ENCODE measurements at regions not wholly inside any gene's neighbourhood (a gene's known extent, or its start where the extent isn't known, plus 50 kb on each side); places are given as distances from the start of the nearest gene placed in this dataset.
A peak's percentile ranks its signal among the peaks of the same experiment; 100 is the strongest.

DNA sequence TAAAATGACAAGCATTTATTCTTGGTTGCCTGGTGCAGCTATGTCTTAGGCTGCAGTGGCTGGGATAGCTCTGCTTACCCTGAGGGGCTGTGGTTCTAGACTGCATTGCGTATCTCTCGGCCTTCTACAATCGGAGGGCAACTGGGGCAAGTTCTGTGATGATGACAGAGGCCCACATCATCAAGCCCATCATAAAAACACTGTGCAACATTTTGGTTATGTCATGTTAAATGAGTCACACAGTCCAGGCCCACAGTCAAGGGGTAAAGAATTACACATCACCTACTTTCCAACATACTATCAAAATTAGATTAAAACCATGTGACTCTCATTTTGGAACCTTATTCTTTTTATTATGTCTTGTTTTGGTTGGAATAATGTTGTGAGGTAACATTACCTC lies 120.2 kb upstream of the GUCY1A1 start:
- DNase-seq, result no peak

DNA sequence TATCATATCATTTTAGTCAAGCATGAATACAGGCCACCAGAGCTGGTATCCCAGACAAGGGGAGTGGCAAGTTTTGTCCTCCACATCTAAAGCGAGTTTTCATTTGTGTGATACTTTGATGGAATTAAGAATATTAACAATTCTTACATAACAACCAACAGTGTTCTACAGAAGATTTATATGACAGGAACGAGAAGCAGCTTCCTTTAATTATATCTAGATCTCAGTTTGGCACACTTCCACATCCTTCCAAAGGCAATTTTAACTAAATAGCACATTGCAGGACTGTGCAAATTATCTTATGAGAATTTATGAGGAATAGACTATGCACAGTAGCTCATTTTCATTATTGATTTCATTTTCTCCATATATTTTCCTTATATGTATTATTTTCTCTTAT lies 121.2 kb upstream of the GUCY1A1 start:
- DNase-seq, result no peak

DNA sequence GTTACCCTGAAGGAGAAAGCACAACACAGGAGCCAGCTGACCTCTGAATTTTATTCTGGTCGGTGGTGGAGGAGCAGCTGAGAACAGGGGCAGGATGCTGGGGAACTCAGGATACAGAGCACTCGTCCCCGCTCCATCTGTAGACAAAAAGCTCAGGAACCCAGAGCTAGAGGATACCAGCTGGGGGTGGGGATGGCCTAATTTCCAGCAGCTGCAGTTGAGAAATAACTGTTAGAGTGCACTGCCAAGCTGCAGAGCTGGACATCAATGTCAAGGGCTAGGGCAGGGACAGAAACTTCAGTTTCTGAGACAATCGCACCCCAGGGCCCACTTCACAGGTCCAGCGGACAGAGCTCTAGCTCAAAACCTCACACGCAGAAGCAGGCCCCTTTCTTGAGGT lies 122.1 kb upstream of the GUCY1A1 start:
- no peak for DNase-seq

DNA sequence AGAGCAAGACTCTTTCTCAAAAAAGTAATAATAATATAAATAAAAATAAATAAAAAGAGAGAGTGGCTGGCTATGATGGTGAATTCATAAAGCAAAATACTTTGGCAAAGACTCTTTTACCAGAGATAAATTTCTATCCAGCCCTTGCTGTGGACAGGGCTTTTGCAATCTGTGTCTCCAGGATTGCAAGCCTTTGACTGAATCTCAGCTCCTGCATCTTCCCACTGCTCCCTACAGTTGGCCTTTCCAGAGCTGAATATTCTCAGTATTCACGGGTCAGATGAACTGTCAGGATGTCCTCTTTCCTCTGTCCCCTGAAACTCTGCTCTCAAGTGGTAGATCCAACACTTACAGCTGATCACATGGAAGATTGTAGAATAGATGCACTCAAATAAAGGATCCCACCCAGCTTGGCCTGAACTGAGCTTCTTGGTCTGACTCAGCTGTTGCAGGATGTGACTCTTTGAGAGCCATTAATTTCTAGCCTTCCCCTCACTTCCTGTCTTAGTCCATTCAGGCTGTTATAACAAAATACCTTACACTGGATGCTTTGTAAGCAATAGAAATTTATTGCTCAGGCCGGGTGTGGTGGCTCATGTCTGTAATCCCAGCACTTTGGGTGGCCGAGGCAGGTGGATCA lies 123.4 kb upstream of the GUCY1A1 start:
- DNase-seq, result no peak

DNA sequence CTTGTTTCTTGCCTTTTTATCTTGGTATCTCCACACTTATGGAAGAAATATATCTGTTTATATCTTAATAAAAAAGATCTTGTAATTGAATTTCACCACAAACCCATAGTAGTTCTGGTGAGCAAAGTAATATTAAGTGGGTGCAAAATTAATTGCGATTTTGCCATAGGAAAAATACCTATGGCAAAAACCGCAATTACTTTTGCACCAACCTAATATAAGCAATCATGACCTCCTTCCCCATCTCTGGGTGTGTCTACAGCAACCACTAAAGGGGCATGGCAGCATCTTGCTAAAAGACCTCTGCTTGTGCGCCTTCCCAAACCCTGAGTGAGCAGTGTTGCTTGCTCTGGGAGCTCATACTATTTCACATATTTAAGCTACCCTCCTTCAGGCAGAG lies 124.2 kb upstream of the GUCY1A1 start:
- DNase-seq, result no peak

DNA sequence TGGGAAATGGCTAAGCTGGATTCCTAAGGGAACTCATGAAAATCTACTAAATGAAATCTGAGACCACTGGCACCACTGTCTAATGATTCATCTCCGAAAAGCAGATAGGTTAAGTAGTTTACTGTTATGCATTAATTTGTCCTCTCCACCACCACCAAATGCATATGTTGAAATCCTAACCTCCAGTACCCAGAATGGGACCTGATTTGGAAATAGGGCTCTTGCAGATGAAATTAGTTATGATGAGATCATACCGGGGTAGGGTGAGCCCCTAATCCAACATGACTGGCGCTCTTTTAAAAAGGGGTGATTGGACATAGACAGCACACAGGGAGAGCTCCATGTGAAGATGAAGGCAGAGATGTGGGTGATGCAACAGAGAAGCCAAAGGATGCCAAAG lies 124.9 kb upstream of the GUCY1A1 start:
- no peak for DNase-seq

DNA sequence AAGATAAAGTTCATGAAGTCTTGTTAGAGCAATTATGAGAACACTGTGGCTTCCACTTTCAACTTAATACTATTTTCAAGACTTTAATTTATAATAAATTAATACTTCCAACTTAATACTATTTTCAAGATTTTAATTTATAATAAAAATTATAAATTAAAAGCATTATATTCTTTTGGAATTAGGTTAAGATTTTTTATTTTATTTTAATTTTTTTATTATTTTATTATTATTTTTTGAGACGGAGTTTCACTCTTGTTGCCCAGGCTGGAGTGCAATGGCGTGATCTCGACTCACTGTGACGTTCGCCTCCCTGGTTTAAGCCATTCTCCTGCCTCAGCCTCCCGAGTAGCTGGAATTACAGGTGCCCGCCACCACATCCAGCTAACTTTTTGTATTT lies 126.0 kb upstream of the GUCY1A1 start:
- DNase-seq, result no peak

DNA sequence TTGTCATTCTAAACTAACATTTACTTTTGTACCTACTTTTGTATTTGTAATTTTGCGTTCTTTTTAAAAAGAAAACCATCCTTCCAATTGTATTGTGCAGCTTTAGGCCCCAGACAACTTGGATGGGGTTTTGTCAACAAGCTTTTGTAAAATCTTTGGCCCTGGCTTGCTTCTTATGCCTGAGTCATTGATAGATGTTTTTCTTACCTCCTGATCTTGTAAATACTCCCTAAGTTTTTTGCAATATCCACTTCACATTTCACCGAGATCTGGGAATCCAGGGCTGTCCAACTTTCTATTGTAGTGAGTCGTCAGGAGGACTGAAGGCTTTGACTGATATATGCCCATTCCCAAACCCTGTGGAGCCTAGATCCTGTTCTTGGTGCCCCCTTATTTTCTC lies 126.9 kb upstream of the GUCY1A1 start:
- DNase-seq, result no peak

DNA sequence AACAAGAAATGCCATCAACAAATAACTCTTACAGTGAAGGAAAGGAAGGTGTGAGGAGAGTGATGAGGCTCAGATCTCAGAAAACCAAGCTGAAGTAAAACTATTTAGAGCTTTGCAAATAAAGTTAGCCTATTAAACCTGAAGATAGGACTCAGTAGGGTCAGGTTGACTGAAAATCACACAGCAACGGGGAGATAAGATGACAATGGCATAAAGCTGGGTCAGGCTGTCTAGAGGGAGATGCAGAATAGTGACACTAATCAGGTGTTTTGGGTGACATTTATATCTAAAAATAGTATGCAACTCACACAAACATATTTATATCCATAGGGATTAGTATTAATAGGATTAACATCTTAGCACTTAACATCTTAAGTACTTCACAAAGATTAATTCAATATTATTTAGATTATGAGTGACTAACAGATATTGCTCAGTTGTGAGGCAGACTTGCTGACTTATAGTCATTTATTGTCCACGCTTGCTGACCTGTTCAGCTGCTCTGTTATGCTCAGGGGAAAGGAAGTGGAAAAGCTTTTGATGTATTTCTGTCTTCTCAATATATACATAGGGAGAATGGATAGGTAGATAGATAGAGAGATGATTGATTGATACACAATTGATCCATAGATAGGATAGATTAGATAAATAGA lies 130.7 kb upstream of the GUCY1A1 start:
- no peak for DNase-seq

DNA sequence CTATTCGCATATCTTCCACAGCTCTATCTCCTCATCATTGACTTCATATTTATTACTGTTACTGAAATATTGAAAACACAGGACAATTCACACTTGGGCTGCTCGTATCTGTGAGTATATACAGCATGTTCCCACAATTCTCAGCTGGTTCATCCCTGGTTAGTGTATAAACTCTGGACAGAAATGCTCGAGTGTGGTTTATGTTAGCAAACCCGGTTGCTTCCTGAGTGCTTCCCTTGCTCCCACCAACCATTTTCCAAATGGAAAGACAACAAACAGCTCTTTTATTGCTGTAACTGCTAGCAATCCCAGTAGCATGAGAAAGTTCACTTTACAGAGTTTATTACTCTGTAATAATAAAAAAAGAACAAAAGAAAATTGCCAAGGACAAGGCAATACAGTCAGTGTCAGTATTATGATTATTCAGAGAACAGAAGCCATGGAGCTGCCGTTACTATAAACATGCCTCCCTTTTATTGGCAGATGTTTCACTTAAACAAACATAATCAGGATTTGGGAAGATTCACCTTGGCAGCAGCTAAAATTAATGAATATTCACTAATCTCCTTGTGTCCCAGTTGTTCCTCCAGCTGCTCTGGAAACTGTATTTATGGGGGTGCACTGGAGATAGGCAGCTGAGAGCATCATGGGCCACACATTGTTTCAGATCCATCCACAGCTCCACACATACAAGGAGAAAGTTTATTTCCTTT lies 134.1 kb upstream of the GUCY1A1 start:
- no peak for DNase-seq

DNA sequence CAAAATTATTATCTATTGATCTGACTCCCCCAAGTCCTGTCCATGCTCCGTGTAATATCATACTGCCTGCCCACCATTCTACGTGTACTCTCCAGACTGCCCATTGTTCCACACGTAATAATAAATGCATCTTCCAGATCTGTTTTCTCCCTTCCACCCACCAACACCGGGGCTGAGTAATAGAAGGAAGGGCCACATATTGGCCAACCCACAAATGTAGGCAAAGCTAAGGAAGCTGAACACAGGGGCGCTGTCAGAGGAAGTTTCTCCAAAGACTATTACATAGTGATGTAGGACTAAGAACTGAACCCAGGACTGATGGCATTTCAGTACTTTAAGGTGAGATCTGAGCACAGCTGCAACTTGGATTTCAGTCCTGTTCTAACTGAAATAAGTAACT lies 135.8 kb upstream of the GUCY1A1 start:
- no peak for DNase-seq

DNA sequence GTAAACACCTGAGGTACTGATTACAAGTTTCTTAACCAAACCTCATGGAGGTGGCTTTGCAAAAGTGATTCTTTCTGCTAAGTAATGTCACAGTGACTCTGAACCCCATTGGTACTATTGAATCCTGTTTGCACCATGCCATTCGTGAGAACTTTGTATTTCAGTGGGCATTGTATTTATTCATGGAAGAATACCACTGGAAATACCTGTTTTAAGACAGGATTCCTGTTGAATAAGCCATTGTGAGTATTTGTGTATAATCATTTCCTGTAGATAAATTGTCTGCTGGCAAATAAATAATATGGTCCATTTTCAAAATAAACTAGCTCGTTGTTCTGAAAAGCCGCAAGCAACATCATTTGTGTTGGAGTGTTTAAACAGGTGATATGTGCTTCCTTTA lies 136.4 kb upstream of the GUCY1A1 start:
- DNase-seq, result peak; percentile 59

DNA sequence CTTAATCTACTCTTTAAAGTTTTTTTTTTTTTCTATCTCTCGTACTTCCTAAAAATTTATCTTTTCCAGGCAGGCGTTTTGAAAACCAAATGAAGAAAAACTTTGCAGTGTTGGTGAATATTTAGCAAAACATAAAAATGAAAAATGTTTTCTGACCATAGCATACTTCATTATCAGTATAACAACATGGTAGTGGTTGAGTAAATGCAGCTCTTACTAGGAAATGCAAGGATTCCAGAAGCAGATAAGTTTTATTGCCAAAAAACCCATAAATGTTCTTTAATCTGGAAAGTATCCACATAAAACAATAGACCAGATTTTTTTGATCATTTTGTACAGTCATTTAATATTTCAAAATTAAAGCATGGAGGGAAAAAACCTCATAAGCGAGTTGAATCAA lies 136.9 kb upstream of the GUCY1A1 start:
- DNase-seq, result no peak

DNA sequence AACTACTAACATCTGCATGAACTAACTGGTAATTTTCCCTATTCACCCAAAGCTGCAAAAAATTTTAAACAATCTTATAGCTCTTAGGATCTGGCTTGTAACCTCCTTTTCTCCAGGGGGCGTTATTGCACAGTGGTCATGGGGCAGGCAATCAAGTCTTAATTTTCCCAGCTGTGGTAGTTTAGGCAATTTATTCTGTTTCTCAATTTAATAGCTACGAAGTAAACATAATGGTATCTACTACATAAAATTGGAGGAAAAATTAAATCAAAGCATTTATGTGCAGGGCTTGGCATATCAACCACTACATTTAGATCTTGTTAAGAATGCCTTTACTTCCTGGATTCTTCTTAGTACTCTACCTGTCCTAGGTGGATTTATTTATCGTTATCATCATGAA lies 137.4 kb upstream of the GUCY1A1 start:
- DNase-seq, result no peak

DNA sequence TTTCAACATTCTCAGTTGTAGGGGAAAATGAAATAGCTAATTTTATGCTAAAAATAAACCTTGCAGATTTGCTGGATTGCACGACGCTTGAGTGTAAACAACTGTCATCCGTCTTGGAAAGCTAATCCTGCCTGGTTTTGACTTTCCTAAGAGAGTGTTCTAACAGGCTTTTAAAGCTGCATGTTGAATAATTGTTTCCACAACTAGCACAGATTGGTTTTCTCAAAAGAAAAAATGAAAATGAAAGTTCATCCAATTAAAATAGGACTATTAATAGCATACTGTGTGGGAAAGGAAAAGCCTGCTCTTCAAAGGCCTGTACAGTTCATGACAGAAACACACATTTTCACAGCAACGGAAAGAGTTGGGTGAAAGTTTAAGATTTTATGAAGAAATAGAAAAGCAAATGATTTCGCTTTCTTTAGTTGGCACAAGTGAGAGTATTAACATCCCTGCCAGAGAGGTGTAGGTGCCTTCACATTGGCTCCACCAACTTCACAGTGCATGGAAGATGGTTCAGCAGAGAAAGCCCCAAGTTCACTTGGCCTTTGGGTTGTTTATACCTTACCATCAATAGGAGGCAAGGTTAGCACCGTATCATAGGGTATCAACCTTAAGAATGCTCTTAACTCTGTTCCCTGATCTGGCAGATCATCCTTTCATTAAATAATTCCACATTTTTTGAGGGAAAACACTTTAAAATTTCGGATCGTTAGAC lies 140.0 kb upstream of the GUCY1A1 start:
- DNase-seq, result no peak

DNA sequence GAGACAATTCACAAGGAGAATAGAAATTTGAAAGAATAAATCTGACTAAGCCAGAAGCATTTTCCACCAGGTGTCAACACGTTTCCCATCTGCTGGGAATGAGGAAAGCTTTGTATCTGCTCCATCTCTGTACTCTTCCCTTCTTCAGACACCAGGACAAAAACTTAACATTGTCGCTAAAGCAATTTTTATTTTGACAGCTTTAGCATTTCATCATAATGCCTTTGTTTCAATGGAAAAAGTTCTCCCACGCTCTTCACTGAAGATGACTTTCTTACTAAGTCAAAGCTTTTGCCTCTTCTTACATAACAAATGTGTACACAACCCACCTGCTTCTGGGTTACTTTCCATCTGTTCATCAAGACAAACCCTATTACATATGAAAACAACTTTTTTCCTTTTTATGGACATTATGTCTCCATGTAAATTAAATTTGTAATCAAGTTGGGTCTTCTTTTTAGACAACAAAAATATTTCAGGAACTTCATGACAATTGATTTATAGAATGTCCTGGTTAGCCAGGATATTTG lies 141.7 kb upstream of the GUCY1A1 start:
- DNase-seq, result no peak

DNA sequence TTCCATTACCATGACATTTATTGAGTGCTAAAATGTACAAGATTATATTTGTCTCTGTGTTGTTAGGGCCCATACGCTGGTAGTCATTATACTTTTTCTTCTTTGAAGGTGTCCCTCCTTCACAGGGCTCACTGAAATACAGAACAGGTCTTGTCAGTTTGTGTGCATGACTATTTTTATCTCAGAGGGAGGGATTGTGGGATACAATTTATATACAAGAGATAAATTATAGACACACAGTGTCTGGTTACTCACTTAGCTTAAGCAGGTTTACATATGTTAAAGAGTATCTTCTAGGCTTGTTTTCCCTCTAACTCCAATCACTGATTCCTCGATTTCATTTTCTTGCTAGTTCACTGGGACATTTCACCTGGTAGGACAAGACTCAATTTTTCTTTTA lies 143.3 kb upstream of the GUCY1A1 start:
- DNase-seq, result no peak

DNA sequence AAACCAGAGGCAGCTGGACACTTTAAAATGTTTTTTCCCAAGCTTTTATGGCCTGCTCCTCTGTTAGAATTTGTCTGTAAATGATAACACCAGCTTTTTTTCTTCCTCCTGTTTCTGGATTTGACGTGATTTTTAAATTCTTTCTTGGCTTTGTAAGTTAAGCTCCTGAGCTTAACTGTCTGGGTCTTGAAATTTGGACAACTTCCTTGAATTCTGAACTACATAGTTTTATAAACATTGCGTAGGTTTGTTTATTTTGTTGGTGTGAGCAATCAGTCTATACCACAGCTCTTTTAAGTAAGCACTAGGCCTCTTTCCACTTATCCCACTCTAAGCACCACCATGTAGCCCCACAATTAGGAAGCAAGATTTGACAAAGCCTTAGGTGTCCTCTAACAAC lies 144.4 kb upstream of the GUCY1A1 start:
- no peak for DNase-seq

DNA sequence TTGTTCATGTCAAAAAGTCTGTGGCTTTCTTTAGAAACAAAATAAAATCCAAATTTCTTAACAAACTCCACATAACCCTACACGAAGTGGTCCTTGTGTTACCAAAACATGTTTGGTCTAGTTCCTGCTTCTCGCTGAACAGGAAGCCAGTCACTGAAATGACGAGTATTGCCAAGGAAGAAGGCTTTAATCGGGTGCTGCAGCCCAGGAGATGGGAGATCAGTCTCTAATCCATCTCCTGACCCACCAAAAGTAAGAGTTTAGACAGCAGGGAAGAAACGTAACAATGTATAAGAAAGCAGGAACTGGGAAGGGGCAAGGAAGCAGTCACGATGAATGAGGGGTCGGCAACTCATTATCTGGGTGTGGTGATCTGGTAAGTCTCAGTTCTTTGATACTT lies 144.6 kb upstream of the MAP9 start:
- no peak for DNase-seq

DNA sequence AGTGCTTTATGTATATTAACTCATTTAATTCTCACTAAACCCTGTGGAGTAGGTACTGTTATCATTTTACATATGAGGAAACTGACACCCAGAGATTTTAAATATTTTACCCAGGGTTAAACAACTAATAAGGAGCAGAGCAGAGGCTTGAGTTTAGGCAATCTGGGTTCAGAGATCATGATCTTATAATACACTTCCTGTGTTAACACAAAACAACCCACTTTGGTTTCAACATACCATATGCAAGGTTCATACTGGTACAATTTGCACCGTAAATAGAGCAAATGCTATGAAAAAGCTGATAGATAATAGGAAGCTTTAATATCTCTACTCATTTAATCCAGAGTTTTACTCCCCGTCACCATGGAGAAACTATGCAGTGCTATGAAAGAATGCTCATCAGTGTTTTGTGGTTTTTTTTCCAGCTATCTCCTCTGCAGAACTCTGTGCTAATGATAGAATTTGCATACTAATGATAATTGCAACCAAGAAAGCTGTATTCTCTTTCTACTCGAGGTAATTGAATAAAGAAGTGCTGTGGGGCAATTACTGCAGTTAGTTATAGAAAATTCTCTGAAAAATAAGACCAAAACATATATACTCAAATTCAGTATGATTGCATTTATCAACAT lies 138.8 kb upstream of the MAP9 start:
- peak; percentile 51 for DNase-seq

DNA sequence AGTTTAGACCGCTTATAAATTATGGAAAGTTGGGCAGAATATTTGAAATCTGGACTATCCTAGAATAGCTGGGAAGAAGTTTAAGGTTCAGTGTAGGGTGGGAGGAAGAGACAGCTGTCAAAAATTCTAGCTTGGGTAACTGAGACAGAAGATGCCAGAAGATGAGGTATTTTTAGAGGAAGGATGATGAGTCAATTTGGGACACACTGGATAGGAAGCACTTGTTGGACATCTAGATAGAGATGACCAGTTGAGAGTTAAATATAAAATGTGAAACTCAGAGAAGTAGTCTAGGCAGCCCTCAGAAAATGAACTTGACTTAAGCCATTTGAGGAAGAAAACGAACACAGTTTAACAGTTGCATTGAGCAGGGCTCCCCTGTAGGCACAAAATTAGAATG lies 137.9 kb upstream of the MAP9 start:
- DNase-seq, result no peak

DNA sequence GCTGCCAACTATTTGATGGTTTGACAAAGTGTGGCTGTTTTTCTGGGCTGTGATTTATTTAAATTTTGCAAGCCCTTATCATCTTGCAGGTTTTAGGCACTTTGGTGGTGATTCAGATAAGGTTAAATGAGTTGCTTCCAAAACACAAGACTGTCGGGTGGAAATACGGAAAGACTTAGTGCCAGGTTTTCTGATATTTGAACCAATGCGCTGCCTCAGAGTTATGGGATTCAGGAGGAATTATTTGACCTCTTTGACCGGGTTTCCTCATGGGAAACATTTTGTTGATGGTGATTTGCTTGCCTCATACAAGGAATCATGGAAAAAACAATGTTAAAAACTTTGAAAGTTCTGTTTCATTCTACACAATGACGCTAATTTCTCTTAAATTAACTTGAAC lies 136.1 kb upstream of the MAP9 start:
- no peak for DNase-seq

DNA sequence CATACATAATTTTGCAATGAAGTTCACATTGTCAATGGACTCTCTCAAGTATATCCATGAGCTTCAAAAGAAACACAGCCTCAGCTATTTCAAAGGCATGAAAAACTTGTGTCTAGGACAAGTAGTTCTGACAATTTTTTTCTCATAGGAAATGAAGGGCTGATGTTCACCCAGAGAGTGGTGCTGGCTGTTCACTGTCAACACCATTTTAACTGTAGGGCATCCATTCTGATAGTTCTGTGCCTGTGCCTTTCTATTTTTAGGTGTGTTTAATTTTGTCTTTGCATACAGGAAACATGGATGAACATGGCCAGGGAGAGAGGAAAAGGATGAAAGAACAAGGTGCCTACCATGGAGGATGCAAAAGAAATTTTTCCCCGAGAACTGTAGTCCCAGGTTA lies 135.3 kb upstream of the MAP9 start:
- no peak for DNase-seq
